ENCODE measurements at regions not wholly inside any gene's neighbourhood (a gene's known extent, or its start where the extent isn't known, plus 50 kb on each side); places are given as distances from the start of the nearest gene placed in this dataset.
"Not testable (repeated sequence)": the region's sequence is repeated elsewhere in the genome, so short reads cannot be mapped to it uniquely, and the experiment has no call there.

DNA sequence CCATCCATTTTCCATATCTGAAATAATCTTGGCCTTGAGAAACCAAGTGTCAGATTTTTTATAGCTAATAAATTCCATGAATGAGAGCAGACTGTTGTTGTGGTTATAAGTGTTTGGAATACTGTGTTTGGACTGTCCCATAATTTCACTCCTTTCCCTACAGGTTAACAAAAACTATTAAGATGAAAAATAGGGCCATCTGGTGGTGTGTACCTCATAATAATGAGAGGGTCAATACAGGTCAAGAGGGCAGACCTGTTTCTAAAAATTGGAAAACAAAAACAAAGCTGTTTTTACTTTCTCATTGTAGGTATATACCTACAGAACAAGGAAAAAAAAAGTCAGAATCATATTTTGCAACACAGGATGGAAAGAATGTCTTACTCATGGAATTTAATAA, 553.8 kb upstream of the SGO1 start:
- DNase-seq (ENCODE audit: low read depth): peak; percentile 8

DNA sequence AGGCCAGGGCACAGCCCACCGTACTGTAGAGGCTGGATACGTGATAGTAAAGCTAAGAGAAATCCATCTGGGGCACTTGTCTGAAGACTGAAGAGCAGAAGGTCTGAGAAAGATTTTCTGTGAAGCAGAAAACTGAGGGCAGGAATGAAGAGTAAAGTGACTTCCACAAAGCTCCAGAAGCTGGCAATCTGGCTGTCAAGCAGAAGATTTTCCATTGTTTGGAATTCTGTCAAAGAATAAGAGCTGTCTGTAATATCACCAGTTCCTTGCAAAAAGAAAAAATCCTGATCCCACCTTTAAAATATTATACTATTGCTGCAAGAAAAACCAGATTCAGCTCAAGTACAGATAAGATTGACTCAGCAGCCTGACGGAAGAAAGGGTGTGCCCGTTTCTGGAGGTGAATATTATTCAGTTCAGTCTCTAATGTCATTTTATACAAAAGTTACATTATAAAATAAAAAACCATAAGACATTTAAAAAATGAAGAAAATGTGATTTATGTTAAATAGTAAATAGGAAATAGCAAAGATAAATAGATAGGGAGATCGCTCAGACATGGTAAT, 550.4 kb upstream of the SGO1 start:
- DNase-seq (ENCODE audit: low read depth): no peak

DNA sequence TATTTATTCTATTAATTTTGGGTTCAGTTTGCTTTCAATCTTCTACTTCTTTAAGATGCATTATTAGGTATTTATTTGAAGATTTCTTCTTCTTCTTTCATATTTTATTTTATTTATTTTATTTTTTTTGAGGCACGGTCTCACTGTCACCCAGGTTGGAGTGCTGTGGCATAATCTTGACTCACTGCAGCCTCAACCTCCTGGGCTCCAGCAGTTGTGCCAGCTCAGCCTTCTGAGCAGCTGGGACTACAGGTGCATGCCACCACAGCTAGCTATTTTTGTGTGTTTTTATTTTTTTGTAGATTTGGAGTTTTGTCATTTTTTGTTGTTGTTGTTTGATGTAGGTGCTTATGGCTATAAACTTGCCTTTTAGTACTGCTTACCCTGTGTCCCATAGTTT, 543.2 kb upstream of the SGO1 start:
- no peak for DNase-seq (ENCODE audit: low read depth)

DNA sequence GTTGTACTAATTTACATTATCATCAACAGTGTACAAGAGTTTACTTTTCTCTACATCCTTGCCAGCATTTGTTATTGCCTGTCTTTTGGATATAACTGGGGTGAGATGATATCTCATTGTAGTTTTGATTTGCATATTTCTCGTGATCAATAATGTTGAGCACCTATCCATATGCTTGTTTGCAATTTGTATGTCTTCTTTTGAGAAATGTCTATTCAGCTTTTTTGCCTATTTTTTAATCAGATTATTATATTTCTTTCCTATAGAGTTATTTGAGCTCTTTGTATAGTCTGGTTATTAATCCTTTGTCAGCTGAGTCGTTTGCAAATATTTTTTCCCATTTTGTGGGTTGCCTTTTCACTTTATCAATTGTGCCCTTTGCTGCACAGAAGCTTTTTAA, 540.8 kb upstream of the SGO1 start:
- no peak for DNase-seq (ENCODE audit: low read depth)

DNA sequence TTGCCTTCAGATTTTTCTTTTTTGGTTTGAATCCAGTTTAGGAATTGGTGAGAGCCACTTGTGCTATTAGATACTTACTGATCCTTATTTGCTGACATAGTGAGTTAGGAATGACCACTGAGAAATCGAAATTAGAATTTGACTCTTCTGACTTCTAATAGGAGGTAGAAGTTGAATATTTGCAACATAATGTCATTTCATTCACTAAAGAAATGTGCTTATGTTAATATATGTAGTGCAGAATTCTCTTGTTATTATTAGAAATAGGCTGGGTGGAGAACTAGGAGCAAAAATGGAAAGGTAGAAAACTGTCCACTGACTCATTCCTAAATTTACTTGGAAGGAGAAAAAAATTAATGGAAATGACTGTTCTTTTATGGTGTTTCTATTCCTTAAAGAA, 538.2 kb upstream of the SGO1 start:
- no peak for DNase-seq (ENCODE audit: low read depth)

DNA sequence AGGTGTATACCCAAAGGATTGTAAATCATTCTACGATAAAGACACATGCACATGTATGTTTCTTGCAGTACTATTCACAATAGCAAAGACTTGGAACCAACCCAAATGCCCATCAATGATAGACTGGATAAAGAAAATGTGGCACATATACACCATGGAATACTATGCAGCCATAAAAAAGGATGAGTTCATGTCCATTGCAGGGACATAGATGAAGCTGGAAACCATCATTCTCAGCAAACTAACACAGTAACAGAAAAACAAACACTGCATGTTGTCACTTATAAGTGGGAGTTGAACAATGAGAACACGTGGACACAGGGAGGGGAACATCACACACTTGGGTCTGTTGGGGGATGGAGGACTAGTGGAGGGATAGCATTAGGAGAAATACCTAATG, 530.4 kb upstream of the SGO1 start:
- DNase-seq (ENCODE audit: low read depth): not testable (repeated sequence)

DNA sequence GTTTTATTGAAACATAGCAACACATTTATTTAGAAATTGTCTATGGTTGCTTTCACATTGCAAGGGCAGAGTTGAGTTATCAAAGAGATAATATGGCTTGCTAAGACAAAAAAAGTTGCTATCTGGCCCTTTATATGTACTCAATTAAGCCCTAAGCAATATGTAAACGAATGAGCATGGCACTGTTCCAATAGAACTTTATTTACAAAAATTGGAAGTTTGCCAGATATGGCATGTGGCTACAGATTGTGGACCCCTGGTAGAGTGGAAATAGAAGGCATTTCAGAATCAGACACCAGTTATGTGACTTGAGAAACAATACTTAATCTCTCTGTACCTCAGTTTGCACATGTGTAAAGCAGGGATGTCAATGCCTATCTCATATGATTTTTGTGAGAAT, 515.6 kb upstream of the SGO1 start:
- DNase-seq (ENCODE audit: low read depth): no peak

DNA sequence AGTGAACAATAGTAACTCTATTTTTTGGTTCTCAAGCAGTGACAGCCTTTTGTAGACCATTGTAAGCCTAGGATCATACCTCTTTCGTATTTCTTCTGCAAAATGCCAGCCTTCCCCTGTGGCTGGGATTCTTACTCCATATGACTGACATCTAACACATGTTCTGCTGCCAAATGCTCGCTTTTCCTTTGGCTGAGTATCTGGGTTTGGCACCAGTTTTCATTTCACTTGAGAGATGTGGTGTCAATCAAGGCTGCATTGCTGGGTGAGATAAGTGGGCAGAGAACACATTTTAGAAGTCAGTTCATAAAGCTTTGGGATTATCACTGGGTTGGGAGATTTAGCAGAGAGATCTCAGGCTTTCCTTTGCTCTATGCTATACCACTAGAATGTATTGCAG, 514.7 kb upstream of the SGO1 start:
- peak; percentile 32 for DNase-seq (ENCODE audit: low read depth)

DNA sequence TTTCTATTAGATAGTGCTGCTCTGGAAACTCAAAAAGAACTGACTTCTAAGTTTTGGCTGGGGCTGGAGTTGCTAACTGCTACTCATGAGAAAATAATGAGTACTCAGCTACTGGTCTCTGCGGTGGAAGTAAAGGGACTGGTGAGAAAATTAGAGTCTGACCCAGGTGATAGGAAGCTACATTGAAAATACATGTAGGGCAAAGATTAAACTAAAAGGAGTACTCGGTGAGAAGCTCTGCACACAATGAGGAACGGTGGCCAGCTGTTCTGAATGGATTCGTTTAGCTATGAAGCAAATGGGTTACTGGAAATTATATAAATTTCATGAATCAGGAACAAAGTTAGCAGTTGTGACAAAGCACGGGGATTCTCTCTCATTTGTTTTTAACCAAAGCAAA, 512.9 kb upstream of the SGO1 start:
- no peak for DNase-seq (ENCODE audit: low read depth)

DNA sequence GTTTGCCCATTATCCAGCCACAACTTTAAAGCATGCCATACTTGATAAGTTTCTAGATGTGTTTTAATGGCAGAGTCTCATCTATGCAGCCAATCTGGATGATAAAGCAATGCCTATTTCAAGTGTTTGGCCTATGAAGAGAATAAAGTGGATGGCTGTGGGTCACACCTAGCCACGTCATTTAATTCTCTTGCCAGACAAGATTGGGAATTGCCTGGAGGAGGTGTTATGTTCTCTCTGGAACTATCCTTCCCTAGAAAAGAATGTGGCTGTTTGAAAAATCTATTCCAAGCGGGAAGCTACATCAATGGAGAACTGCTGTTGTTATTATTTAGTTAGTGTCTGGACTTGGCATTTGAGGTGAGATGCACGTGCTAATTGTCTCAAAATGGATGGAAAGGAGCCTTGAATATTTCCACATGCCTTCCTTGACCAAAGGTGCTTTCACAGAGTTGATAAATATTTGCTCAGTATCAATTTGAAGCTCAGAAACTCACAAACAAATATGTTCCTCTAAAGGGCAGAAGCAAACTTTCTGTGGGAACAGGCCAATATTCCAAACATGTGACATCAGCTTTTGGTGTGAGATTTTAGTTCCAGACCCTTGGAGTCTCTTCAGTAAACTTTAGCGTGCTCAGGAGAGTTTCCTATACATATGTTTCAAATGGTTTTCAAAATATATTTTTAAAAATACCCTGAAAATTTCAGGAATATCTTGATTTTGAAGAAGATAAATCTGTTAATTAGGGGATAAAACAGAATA, 510.6 kb upstream of the SGO1 start:
- no peak for DNase-seq (ENCODE audit: low read depth)

DNA sequence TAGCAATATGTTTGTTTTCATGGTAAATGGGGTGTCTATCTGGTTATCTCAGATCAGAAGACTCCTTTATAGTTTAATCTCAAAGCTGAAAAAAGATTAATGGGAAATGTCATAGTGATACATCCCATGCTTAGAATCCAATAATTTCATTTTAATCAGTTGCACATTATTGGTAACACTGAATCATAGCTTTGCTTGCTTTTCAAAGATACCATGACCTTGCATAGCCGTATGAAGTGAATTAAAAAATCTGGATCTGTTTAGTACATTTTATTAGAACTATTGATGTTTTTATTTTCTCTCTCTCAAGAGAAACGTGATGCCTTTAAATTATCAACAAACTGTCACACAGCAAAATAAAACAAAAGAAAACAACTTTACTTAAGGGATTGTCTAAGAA, 506.7 kb upstream of the SGO1 start:
- DNase-seq (ENCODE audit: low read depth): no peak

DNA sequence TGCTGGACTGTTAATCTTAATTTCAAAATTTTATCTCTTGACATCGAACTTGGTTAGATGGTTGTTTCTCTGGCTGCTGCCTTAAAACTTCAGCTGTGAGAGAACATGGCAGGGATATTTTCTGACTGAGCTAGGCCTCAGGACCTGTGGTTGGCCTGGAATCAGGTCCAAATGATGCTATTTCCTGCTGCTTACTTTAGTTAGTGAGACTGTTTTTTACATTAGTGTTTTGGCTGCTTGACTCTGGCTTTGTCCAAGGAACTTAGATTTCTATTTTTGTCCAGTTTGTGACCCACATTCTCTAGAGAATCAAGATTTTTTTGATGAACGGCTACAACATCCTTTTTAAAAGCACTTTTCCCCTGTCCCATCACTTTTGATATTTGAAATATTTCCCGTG, 497.9 kb upstream of the SGO1 start:
- DNase-seq (ENCODE audit: low read depth): peak; percentile 4

DNA sequence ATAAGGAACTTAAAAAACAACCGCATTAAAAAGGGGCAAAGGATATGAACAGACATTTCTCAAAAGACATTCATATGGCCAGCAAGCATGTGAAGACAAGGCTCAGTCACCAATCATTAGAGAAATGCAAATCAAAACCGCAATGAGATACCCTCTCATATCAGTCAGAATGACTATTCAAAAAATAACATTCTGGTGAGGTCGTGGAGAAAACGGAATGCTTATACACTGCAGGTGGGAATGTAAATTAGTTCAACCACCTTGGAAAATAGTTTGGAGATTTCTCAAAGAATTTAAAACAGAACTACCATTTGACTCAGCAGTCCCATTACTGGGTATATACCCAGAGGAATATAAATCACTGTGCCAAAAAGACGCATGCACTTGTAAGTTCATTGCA, 496.6 kb upstream of the SGO1 start:
- no peak for DNase-seq (ENCODE audit: low read depth)

DNA sequence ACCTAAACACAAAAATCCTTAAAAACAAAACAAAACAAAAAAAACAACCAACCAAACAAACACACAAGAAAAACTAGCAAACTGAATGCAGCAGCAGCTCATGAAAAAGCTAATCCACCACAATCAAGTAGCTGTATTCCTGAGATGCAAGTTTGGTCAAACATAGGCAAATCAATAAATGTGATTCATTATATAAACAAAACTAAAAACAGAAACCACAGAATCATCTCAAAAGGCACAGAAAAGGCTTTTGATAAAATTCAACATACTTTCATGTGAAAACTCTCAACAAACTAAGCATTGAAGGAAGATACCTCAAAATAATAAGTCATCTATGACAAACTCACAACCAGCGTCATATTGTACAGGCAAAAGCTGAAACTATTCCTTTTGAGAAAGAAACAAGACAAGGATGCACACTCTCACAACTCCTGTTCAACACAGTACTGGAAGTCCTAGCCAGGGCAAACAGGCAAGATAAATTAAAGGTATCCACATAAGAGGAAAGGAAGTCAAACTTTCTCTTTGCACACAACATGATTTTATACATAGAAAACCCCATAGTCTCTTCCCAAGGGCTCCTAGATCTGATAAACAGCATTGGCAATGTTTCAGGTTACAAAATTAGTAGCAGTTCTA, 495.1 kb upstream of the SGO1 start:
- DNase-seq (ENCODE audit: low read depth): no peak

DNA sequence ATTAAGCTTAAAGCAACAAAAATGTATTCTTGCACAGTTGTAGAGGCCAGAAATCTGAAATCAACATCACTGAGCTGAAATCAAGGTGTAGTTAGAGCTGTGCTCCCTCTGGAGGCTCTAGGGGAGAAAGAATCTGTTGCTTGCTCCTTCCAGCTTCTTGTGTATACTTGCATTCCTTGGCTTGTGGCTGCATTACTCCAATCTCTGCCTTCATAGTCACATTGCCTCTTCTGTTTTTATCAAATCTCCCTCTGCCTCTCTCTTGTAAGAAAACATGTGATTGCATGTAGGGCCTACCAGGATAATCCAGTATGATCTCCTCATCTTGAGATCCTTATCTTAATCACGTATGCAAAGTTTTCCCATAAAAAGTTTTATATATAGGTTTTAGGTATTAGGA, 487.9 kb upstream of the SGO1 start:
- DNase-seq (ENCODE audit: low read depth): no peak

DNA sequence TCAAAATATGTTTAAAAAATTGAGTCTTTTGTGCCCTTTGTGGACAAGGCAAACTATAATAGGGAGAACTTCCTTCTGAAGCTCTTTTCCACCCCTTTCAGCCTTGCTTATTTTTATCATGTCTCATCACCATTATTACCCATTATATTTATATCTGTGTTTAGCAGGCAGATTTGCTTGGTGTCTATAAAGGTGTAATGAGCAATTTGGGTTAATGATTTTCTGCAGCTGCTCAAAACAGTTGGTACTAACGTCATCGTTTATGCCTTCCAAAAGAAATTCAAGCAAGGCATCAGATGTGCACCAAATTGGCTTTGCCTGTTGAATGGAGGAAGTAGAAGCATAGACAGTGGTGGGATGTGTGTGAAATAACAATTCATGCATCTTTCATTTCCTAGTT, 483.7 kb upstream of the SGO1 start:
- DNase-seq (ENCODE audit: low read depth): no peak

DNA sequence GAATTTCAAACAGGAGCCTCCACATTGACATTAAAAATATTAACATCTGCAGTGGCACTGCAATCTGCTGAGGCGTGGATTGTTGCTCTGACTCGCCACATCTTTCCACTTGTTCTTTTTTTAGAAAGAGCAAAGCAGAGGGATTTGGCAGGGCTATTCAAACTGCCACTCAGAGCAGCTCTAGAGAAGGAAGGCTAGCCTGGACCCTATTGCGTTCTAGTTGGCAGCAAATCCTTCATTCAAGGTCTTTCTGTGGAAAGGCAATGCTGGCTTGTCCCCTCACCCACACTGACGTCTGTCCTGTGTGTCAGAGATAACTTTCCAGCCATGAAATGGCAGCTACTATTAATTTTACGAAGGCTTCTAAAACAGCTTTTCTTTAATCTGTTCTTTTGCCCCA, 483.2 kb upstream of the SGO1 start:
- DNase-seq (ENCODE audit: low read depth): no peak

DNA sequence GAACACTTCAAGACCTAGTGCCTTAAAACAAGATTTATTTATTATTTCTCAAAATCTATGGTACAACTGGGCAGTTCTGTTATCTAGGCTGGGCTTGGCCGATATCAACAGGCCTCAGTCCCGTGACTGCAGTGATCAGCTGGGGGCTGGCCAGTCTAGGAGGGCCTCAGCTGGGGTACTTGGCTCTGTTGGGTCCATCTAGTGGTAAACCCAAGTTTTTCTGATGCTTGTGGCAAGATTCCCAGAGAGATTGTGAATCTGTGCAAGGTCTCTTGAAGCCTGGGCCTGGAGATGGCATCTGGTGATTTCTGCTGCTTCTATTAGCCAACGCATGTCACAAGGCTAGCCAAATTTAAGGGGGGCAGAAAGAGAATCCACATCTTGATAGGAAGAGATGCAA, 482.4 kb upstream of the SGO1 start:
- DNase-seq (ENCODE audit: low read depth): peak; percentile 19

DNA sequence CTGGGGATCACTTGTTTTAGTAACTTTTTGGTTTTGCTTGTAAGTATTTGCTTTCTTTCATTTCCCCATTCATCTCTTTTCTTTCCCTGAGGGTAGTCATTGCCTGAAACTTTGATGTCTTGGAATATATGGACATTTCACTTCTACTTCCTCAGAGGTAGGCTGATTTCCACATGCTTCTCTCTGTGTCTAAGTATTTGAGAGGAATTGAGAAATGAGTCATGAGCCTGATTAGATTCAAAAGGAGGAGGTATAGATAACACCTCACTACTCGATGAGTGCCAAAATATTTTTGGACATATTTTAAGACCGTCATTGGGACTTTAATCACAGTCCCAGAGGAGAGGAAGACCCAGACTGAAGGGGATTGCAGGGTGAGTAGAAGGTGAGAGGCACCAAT, 480.1 kb upstream of the SGO1 start:
- no peak for DNase-seq (ENCODE audit: low read depth)

DNA sequence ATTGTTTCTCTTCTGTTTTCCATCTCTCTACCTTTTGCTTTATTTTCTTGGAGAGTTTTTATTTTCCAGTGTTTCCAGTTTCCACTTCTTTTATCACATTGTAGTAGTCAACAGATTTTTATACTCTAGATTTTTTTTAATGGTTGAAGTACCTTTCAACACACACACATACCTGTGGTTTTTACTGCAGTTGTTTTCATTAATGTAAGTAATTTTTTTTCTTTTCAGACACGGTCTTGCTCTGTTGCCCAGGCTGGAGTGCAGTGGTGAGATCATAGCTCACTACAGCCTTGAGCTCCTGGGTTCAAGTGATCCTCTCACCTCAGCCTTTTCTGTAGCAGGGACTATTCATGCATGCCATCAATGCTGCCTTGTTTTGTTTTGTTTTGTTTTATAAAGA, 472.5 kb upstream of the SGO1 start:
- DNase-seq (ENCODE audit: low read depth): no peak

DNA sequence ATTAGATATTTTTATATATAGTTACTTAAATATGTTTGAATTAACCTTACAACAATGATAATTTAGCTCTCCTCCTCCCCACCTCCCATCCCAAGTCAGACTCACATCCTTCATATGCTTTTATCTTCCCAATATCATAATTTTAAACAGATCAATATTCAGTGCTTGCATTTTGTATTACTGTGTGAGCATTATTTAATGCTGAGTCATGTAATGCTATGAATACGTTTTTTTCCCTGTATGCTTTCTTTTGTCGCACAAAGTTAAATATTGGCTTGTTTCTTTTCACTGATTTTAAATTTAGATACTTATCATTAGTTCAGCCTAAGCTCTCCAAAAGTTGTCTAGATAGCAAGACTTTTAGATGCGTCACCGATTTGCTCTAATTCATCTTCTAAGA, 471.6 kb upstream of the SGO1 start:
- no peak for DNase-seq (ENCODE audit: low read depth)

DNA sequence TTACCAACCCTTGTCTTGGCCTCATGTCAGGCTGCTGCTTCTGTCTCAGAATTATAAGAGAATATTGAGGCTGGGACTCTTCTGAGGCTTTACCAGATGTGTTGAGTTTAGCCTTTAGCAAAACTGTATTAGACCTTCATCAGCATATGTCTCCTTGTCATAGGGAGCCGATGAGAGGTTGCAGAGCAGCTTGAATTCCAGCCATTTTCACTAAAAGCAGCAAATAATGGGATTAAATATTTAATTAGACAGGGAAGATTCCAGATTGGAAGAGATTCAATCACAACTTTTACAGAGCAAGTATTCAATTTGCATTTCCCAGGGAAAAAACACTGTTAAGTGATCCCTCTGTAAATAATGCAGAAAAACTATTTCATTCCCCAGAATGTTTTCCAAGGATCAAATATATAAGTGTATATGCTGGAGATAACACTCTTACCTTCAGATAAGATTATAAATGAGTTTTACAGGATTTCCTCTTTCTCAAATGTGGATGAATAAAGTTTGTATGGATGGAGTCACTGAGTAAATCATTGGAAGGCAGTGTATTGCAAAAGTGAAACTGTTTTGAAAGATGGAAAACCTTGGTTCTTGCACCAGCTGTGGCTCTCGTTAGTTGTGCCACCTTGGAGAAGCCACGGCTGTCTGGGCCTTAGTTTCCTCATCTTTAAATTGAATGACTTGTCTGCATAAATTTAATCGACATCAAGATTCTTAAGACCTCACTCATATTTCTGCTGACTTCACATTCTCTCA, 466.4 kb upstream of the SGO1 start:
- no peak for DNase-seq (ENCODE audit: low read depth)

DNA sequence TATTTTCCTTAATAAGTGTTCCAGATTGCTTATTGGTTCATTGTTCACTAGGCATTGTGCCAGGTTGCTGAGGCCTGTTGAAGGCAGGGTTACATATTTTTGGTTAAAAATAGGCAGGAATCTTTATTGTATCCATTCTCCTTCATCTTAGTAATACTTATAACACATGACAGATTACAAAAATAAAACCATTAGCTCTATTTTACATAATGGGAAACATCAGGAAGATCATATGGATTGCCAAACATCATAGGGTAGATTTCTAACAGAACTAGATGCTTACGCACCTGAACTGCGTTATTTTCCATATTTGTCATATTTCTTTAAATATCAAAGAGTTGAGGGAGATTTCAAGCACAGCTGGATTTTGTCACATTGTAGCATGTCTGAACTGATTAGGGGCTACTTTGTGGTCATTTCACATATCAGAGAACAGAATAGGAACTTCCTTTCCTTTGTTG, 462.9 kb upstream of the SGO1 start:
- DNase-seq (ENCODE audit: low read depth): no peak

Measured in LHCN-M2 (cell line).